ENCODE measurements at regions not wholly inside any gene's neighbourhood (a gene's known extent, or its start where the extent isn't known, plus 50 kb on each side); places are given as distances from the start of the nearest gene placed in this dataset.
"Not testable (repeated sequence)": the region's sequence is repeated elsewhere in the genome, so short reads cannot be mapped to it uniquely, and the experiment has no call there.

DNA sequence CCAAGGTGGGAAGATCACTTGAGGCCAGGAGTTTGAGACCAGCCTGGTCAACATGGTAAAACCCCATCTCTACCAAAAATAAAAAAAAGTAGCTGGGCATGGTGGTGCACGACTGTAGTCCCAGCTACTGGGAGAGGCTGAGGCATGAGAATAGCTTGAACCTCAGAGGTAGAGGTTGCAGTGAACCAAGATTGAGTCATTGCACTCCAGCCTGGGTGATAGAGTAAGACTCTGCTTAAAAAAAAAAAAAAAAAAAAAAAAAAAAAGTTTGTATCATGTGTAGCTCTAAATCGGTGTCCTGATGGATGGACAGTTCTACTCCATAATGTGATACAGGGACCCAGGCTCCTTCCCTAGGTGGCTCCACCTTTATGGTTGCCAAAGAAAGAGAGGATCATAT, 497.1 kb upstream of the RBFOX1 start:
- Mint-ChIP-seq H3K27me3 (no peaks in the 10 kb centered on the region), H3K4me1 (ENCODE audit: low read depth) (no peaks in the 10 kb centered on the region), H3K4me3 (no peak overlapping the region), H3K27ac (no peak overlapping the region), H3K36me3 (ENCODE audit: low read depth) (no peaks in the 10 kb centered on the region), H3K9me3 (peaks cover 14% of the 10 kb centered on the region)
- no peak for DNase-seq

DNA sequence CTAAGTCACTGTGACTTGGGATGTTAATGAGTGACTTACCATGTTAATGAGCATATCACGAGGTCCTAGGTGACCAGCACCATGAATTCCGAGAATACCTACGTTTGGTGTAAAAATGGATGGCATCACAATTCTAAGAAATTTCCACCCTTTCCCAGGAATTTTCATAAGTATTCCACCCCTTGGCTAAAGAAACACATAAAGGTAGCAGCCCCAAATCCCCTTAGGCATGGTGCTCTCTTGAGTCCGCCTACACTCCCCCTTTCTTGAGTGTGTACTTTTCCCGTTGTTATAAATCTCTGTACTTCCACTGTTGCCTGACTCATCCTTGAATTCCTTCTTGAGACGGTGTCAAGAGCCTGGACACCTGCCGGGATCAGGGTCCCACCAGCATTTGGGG, 504.0 kb upstream of the RBFOX1 start:
- no peak for DNase-seq
- Mint-ChIP-seq H3K27ac (no peak overlapping the region), H3K9me3 (peaks cover 2% of the 10 kb centered on the region), H3K4me1 (ENCODE audit: low read depth) (no peaks in the 10 kb centered on the region), H3K27me3 (no peaks in the 10 kb centered on the region), H3K4me3 (no peak overlapping the region), H3K36me3 (ENCODE audit: low read depth) (no peaks in the 10 kb centered on the region)

DNA sequence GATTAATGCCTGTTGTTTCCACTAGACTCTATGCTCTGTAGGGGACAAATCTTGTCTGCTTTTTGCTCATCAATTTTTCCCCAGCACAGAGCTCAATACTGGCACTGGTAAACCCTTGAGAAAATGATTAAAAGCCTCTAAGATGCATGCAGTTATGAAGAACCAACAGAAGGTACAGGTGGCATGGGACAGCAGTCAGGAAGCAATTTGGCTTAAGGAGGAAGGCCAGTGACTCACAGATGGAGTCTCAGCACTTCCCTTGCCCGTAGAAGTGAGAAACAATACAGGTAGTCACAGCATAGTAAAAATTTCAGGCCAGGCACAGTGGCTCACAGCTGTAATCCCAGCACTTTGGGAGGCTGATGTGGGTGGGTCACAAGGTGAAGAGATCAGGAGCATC, 504.7 kb upstream of the RBFOX1 start:
- H3K4me3 Mint-ChIP-seq = no peak overlapping the region
- H3K4me1 Mint-ChIP-seq (ENCODE audit: low read depth) = no peaks in the 10 kb centered on the region
- H3K27ac Mint-ChIP-seq = no peak overlapping the region
- no peaks in the 10 kb centered on the region for H3K27me3 Mint-ChIP-seq
- no peak for DNase-seq
- H3K9me3 Mint-ChIP-seq = peaks cover 3% of the 10 kb centered on the region
- no peaks in the 10 kb centered on the region for H3K36me3 Mint-ChIP-seq (ENCODE audit: low read depth)

DNA sequence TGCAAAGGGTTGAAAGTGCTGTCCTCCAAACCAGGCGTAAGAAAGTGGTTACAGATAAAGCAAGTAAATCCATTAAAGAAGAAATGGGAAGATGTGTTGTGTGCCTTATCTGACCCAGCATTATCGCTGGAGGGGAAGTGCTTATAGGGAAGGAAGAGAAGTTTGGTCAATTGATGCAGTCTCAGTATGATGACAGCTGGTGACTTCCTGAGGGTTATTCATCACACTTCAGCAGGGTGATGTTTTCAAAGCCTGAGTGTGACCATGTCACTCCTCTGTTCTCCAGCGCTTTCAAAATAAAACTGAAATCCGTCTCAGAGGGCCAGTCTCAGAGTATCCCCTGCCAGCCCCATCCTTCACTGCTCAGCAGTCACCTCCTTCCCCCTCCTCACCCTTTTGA, 505.4 kb upstream of the RBFOX1 start:
- no peak for DNase-seq
- Mint-ChIP-seq H3K4me1 (ENCODE audit: low read depth) (no peaks in the 10 kb centered on the region), H3K4me3 (no peak overlapping the region), H3K27ac (no peak overlapping the region), H3K36me3 (ENCODE audit: low read depth) (no peaks in the 10 kb centered on the region), H3K9me3 (peaks cover 6% of the 10 kb centered on the region), H3K27me3 (no peaks in the 10 kb centered on the region)

DNA sequence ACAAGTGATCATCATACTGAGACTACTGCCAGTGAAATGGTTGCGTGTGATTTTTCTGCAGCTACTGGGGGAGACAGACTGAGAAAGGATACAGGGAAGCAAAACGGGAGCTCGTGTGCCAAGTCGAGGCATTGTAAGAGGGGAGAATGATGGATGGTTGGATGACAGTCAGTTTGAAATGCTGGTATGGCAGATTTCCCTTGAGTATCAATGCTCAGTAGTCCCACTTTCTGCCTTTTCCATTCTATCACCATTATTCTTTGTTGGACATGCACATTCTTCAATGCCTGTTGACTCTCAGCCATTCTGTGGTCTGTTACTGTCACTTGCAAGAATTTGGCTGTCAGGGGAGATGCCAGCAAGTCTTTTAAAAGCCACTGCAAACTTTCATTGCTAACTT, 510.6 kb upstream of the RBFOX1 start:
- H3K27me3 Mint-ChIP-seq = no peaks in the 10 kb centered on the region
- peaks cover 16% of the 10 kb centered on the region for H3K9me3 Mint-ChIP-seq
- no peaks in the 10 kb centered on the region for H3K36me3 Mint-ChIP-seq (ENCODE audit: low read depth)
- H3K4me1 Mint-ChIP-seq (ENCODE audit: low read depth) = no peaks in the 10 kb centered on the region
- H3K4me3 Mint-ChIP-seq = no peak overlapping the region
- DNase-seq = no peak
- no peak overlapping the region for H3K27ac Mint-ChIP-seq

DNA sequence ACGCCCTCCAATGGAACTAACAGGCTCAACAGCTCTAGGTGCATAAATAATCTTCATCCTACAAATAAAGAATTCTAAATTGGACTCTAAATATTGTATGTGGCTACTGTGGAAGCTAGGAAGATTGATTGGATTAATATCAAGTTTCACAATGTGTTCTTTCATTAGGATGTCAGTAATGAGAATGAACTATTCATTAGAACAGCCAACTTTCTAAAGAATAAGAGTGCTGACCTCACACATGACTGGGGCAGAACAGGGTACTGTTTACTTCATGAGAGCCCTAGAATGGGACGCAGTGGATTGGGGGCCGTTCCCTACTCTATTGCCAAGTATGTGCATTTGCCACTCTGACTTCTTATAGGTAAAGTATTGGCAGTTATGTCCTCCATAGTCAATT, 528.2 kb upstream of the RBFOX1 start:
- Mint-ChIP-seq H3K4me3 (no peak overlapping the region), H3K36me3 (ENCODE audit: low read depth) (no peaks in the 10 kb centered on the region), H3K27me3 (no peaks in the 10 kb centered on the region), H3K27ac (no peak overlapping the region), H3K9me3 (peaks cover 12% of the 10 kb centered on the region), H3K4me1 (ENCODE audit: low read depth) (no peaks in the 10 kb centered on the region)
- no peak for DNase-seq

DNA sequence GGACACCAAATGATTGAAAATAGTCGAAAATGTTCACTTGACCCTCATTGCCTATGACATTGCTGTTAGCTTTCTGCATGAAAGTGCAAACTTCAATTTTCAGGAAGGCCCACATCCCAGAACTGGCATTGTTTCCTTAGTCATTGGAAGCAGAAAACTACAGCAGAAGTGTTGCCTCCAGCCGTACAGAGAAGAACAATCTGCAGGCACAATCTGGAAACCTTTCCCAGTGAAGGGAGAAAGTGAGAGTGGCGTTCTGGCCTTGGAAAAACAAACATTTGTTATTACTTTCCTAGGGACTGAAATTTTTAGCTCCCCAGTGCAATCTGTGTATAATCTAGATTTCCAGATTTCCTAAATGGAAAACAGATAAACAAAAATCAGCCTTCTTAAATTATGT, 529.5 kb upstream of the RBFOX1 start:
- no peak overlapping the region for H3K4me3 Mint-ChIP-seq
- H3K4me1 Mint-ChIP-seq (ENCODE audit: low read depth) = no peaks in the 10 kb centered on the region
- H3K27ac Mint-ChIP-seq = no peak overlapping the region
- no peaks in the 10 kb centered on the region for H3K27me3 Mint-ChIP-seq
- peaks cover 13% of the 10 kb centered on the region for H3K9me3 Mint-ChIP-seq
- no peak for DNase-seq
- H3K36me3 Mint-ChIP-seq (ENCODE audit: low read depth) = no peaks in the 10 kb centered on the region

DNA sequence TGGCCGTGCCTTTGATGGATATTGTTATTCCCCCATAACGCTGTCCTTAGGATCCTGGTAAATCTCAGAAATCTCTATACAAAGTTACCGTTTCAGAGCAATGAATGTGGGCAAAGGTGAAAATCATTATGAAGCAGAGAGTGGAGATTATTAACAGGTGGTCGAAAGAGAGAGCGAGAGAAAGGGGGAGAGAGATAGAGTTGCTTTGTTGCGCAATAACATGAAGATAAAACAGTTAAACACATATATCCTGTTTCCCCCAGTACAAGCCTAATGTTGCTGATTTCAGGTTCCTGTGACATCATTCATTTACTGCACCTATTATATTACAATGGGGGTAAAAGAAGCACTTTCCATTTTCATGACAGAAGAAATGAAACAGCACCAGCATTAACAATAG, 535.4 kb upstream of the RBFOX1 start:
- Mint-ChIP-seq H3K27ac (no peak overlapping the region), H3K9me3 (peaks cover 20% of the 10 kb centered on the region), H3K4me1 (ENCODE audit: low read depth) (no peaks in the 10 kb centered on the region), H3K27me3 (no peaks in the 10 kb centered on the region), H3K36me3 (ENCODE audit: low read depth) (no peaks in the 10 kb centered on the region), H3K4me3 (no peak overlapping the region)
- DNase-seq = no peak

DNA sequence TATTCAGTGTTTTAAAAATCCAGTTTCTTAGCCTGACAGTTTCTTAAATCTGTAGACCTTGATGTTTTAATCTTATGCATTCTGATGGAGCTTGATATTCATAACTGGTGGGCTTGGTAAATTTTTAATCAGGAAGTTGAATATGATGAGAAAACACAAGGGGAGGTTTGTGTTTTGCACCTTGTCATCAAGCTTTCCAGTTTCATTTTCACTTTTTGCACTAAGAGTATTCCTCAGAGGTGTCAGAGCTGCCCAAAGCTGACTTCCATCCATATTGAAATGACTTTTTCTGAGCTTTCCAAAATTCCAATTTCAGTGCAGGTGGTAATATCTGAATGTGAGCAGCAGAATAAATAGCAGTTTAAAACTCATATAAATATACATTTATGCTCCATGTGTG, 555.0 kb upstream of the RBFOX1 start:
- no peak overlapping the region for H3K27ac Mint-ChIP-seq
- peaks cover 9% of the 10 kb centered on the region for H3K9me3 Mint-ChIP-seq
- H3K4me1 Mint-ChIP-seq (ENCODE audit: low read depth) = no peaks in the 10 kb centered on the region
- H3K4me3 Mint-ChIP-seq = no peak overlapping the region
- no peak for DNase-seq
- H3K36me3 Mint-ChIP-seq (ENCODE audit: low read depth) = no peaks in the 10 kb centered on the region
- H3K27me3 Mint-ChIP-seq = no peaks in the 10 kb centered on the region

DNA sequence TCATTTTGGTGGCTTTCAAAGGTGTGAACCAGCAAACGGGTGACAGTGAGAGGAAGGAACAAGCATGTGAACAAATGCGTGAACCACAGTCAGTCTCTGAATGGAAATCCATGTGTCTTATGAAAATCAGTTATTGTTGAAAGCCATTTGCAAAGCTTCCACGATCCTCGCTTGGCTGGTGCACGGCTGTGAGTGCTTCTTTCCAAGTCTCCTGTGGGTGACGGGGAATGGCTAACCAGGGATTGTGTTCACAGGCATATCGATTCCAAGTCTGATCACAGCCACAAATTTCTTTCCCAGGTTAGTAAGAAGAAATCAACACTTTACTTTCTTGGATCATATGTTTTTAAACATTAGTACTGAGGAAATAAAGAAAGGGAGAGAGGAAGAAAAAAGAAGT, 556.9 kb upstream of the RBFOX1 start:
- Mint-ChIP-seq H3K4me3 (no peak overlapping the region), H3K27me3 (no peaks in the 10 kb centered on the region), H3K27ac (no peak overlapping the region), H3K36me3 (ENCODE audit: low read depth) (no peaks in the 10 kb centered on the region), H3K4me1 (ENCODE audit: low read depth) (no peaks in the 10 kb centered on the region), H3K9me3 (peaks cover 6% of the 10 kb centered on the region)
- no peak for DNase-seq

DNA sequence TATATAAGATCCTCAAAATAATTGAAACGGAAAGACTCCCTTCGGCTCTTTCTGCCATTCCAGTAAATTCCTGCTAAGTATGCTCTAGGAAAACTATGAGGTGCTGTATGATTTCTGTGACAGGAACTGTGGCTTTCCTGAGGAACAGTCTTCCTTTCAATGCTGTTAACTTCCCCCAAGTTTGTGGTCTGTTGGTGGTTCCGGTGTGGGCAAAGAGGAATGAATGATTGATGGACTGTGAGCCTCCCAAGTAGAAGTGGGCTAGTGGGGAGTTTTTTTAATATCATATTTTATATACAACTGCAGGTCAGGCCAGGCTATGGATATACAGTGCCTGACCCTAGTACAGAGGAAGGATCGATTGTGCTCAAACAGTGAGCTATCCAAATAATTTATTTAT, 560.7 kb upstream of the RBFOX1 start:
- Mint-ChIP-seq H3K4me3 (no peak overlapping the region), H3K9me3 (peaks cover 8% of the 10 kb centered on the region), H3K27ac (no peak overlapping the region), H3K4me1 (ENCODE audit: low read depth) (no peaks in the 10 kb centered on the region), H3K27me3 (no peaks in the 10 kb centered on the region), H3K36me3 (ENCODE audit: low read depth) (no peaks in the 10 kb centered on the region)
- no peak for DNase-seq

DNA sequence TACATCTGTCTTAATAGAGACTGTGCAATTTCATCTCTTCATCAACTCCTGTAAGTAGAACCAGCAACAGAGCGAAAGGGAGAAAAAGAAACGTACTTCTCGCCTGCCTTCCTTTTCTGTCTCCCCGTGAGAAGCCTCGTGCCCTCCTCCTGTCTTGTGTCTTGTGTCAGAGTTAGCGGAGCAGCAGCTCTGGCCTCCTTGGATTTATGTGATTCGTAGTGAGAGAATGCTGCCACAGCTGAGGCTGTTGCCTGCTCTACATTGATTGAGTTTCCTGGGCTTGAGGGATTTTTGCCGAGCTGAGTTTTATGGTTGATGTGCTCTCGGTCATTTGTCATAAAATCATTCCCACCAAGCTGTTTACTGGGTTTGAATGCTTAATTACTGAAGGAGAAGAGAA, 579.1 kb upstream of the RBFOX1 start:
- Mint-ChIP-seq H3K36me3 (ENCODE audit: low read depth) (no peaks in the 10 kb centered on the region), H3K27me3 (no peaks in the 10 kb centered on the region), H3K4me3 (no peak overlapping the region), H3K27ac (no peak overlapping the region), H3K9me3 (peaks cover 8% of the 10 kb centered on the region), H3K4me1 (ENCODE audit: low read depth) (no peaks in the 10 kb centered on the region)
- no peak for DNase-seq

DNA sequence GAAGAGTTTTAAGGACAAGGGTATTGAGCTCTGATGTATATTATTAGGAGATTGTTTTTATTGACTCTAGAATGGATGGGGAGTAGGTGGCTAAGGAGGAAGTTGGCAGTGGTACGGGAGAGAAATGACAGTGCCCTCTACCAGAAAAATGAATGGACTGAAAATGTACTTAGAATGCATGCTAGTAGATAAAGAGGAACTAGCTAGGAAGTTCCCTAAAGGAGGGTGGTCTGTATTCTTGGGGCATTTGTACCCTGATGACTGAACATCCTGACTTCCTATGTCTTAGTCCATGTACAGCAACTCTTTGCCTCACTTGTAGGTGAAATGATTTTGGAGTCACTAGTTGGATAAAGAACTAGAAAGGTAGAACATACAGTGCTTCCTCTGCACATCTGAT, 581.5 kb upstream of the RBFOX1 start:
- Mint-ChIP-seq H3K27me3 (no peaks in the 10 kb centered on the region), H3K4me3 (no peak overlapping the region), H3K36me3 (ENCODE audit: low read depth) (no peaks in the 10 kb centered on the region), H3K9me3 (peaks cover 8% of the 10 kb centered on the region), H3K4me1 (ENCODE audit: low read depth) (no peaks in the 10 kb centered on the region), H3K27ac (no peak overlapping the region)
- no peak for DNase-seq

DNA sequence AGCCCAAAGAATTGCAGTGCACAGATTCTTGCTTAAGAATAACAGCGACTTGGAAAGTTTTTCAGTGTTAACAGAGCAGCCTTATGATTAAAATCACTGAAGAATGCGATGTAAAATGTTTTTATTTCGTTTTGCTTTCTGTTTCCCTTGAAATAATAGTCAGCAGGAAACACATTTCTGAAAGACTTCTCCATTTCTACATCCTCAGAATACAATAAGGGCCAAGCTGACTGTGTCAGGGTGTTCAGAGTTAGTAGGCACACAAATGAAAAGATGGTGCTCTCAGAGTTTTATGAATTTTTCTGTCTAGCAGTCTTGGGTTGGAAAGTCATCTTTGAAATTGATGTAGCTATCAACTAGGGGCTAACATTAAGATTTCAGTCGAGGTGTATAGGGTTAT, 582.9 kb upstream of the RBFOX1 start:
- Mint-ChIP-seq H3K27me3 (no peaks in the 10 kb centered on the region), H3K4me3 (no peak overlapping the region), H3K4me1 (ENCODE audit: low read depth) (no peaks in the 10 kb centered on the region), H3K27ac (no peak overlapping the region), H3K9me3 (peaks cover 10% of the 10 kb centered on the region), H3K36me3 (ENCODE audit: low read depth) (no peaks in the 10 kb centered on the region)
- DNase-seq = no peak

DNA sequence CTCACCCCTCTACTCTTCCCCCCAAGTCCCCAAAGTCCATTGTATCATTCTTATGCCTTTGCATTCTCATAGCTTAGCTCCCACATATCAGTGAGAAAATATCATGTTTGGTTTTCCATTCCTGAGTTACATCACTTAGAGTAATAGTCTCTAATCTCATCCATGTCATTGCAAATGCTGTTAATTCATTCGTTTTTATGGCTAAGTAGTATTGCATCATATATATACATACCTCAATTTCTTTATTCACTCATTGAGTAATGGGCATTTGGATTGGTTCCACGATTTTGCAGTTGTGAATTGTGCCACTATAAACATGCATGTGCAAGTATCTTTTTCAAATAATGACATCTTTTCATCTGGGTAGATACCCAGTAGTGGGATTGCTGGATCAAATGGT, 596.3 kb upstream of the RBFOX1 start:
- H3K36me3 Mint-ChIP-seq (ENCODE audit: low read depth); H3K4me3 Mint-ChIP-seq; H3K4me1 Mint-ChIP-seq (ENCODE audit: low read depth); H3K27me3 Mint-ChIP-seq; DNase-seq; H3K9me3 Mint-ChIP-seq; H3K27ac Mint-ChIP-seq: not testable (repeated sequence)

DNA sequence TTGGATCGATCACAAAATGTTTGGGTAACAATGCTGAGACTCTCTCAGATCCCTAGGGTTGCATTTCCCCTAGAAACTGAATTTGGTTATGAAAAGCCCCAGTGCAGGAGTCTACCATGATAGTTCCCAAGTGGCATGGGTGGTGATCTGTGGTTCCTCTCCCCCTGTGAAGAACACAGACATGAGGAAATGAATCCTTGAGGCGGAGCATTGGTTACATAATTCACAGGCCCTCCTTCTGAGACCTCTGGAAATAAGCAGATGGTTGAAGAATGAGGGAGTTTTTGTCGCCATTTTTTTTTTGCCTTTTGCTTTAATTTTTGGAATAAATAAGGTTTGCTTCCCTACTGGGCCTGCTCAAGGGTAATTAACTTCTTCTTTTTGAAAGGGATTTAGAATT, 597.0 kb upstream of the RBFOX1 start:
- Mint-ChIP-seq H3K27ac (no peak overlapping the region), H3K36me3 (ENCODE audit: low read depth) (no peaks in the 10 kb centered on the region), H3K27me3 (no peaks in the 10 kb centered on the region), H3K4me1 (ENCODE audit: low read depth) (no peaks in the 10 kb centered on the region), H3K4me3 (no peak overlapping the region), H3K9me3 (peaks cover 6% of the 10 kb centered on the region)
- no peak for DNase-seq

Data from activated T-cell treated with anti-CD3 and anti-CD28 coated beads, Interleukin-2, amount 50 U/mL, for 24 hours (primary cell).